Suppressor macrophage treated with lipopolysaccharide for 1 hour (primary cell): ENCODE measurements at regions not wholly inside any gene's neighbourhood (a gene's known extent, or its start where the extent isn't known, plus 50 kb on each side); places are given as distances from the start of the nearest gene placed in this dataset.
"Not testable (repeated sequence)": the region's sequence is repeated elsewhere in the genome, so short reads cannot be mapped to it uniquely, and the experiment has no call there.

Experiments used
- DNase-seq, 3 donors: peaks; one replicate each; pipeline ENCODE4 v3.0.0-alpha.2; 2020 to 2022

GRCh38 chr5:17831279-17831678 is 197.0 kb downstream of the TAF11L14 start:
- no peak for DNase-seq

- no peak for DNase-seq
Measured at GRCh38 chr5:17832949-17833745, 198.9 kb downstream of the TAF11L14 start.

DNA sequence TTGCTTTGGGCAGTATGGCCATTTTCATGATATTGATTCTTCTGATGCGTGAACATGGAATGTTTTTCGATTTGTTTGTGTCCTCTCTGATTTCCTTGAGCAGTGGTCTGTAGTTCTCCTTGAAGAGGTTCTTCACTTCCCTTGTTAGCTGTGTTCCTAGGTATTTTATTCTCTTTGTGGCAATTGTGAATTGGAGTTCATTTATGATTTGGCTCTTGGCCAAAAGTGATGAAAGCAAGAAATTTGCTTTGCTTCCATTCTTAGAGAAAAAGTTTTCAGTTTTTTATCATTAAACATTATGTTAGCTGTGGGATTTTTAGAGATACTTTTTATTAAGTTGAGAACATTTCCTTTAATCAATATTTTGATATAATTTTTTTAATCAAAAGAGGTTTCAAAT is 203.5 kb downstream of the TAF11L14 start:
- DNase-seq: peak in 1 of 3 donors; percentile 14

GRCh38 chr5:17838469-17838868 is 204.2 kb downstream of the TAF11L14 start:
- no peak for DNase-seq

DNA sequence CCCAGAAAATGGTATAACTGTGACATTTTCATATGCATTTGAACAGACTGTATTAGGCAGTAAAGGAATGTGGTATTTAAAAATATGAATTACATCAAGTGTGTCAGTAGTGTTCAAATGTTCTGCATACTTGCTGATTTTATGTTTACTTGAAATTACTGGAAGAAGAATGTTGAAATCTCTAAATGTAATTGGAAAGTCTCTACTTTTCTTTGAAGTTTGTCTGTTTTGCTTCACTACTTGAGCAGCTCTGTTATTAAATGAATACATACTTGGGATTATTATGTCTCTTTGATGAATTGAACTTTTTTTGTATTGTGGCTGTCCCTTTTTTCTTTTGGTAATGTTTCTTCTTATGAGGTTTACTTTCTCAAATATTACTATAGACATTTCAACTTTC is 205.6 kb downstream of the TAF11L14 start:
- DNase-seq: peak in 1 of 3 donors; percentile 8

DNA sequence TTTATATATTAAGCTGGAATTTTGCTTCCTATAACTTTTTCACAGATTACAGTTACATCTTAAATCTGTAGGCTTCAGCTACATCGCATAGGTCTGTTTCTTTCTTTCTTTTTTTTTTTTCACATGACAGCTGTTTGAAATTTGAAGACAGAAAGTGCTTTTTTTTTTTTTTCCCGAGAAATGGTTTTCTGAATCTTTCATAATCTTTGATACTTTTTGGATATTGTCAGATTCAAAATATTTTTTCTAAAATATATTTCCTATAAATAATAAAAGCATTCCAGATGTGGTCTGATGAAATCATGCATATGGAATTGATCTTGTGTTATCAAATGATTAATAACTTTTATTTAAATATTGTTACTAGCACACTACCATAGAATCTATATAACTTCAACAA is 212.2 kb downstream of the TAF11L14 start:
- DNase-seq: no peak

DNA sequence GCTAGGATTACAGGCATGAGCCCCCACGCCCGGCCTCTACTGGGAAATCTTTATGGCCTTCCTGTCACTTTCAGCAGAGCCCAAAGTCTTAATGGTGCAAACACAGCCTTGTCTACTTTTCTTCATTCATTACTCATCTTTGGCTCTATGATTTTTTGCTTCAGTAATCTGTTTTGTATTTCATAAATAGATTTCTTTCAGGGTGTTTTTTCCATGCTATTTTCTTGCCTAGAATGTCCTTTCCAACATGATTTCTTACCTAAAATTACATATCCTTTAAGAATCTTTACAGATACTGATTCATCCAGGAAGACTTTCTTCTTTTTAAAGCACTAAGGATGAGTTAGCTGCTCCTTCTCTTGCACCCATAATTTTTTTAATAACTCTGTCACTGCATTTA is 213.0 kb downstream of the TAF11L14 start:
- no peak for DNase-seq

- DNase-seq: no peak
Measured at GRCh38 chr5:17852111-17852510, 217.9 kb downstream of the TAF11L14 start.

DNA sequence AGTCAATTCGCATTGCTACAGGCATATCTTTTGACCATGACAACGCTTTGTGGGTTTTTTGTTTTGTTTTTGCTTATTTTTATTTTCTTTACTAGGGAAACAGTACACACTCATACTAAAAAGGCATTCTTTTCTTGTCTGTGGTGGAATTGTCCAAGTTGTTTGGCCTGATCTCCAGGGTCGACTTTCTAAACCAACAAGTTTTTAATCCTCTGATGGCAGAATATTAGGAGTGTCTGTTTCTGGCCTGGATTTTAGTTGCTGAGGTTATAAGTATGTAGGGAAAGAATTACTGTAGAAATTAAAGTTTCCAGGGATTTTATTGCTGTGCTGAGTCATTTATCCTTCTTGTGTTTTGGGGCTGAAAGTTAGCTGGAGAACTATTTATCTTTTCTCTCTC is 218.5 kb downstream of the TAF11L14 start:
- DNase-seq: no peak

DNA sequence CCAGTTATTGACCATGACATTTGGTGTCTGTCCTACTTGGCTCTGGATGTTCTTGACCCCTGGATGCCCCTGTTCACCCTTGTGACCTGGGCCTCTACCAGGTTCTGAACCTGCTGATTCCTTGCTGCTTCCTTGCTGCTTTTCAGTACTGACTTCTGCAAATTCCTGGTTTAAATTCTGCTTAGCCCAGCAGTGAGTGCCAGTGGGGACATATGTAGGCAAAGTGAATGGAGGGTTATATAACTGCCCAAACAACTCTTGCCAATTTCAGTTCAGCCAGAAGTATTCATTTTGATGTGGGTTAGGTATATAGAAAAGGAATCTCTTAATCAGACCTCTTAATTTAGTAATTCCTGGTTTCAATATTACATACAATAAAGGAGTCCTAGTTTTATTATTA is 220.6 kb downstream of the TAF11L14 start:
- no peak for DNase-seq

DNA sequence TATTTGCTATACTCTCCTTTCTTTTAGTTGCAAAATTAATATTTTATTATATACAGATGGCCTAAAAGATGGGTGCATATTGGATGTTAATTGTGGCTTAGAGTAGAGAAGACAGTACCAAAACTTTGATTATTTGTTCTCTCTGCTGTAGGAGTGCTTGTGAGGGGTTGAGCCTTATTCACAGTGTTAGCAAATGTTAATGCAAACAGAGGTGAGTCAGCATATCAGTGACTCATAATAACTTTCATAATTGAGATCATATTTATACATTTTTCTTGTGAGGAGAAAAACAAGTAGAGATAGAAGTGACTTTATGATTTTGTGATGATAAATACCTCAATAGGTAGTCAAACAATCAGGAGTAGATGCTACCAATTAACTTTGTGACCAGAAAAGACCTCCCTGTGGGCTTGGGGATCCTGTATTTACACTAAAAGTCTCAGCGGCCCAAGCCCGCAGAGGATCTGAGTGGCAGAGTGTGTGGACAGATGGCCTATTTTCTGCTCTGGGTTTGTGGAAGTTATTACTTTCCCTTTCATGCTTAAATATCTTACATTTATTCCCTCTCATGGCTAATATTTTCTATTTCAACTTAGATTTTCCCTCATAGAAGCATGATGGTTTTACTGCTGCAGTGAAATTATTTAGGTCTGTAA is 226.5 kb downstream of the TAF11L14 start:
- peak in 1 of 3 donors; percentile 19 for DNase-seq

DNA sequence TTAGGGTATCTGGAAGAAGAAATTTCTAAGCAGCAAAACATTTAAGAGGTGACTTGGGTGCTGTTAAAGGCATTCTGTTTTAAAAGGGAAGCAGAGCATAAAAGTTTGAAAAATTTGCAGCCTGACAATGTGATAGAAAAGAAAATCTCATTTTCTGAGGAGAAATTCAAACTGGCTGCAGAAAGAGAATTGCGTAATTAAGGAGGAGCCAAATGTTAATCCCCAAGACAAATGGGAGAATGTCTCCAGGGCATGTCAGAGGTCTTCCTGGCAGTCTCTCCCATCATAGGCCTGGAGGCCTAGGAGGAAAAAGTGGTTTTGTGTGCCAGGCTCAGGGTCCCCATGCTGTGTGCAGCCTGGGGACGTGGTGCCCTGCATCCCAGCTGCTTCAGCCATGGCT is 230.6 kb downstream of the TAF11L14 start:
- DNase-seq: not testable (repeated sequence)

DNA sequence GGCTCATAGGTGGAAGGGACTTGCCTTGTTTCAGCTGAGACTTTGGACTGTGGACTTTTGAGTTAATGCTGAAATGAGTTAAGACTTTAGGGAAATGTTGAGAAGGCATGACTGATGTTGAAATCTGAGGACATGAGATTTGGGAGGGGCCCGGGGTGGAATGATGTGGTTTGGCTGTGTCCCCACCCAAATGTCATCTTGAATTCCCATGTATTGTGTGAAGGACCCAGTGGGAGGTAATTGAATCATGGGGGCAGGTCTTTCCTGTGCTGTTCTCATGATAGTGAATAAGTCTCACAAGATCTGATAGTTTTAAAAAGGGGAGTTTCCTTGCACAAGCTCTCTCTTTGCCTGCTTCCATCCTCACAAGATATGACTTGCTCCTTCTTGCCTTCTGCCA is 231.7 kb downstream of the TAF11L14 start:
- peak in 1 of 3 donors; percentile 3 for DNase-seq

DNA sequence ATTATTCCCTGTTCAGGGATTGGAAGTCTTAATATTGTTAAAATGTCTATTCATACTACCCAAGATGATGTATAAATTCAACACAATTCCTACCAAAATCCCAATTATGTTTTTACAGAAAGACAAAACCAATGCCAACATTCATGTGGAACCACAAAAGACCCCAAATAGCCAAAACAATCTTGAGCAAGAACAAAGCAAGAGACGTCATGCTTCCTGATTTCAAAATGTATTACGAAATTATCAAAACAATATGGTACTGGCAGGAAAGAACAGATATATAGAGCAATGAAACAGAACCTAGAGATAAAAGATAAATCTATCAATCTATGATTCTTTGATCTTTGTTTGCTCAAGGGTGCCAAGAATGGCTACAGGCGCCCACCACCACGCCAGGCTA is 237.9 kb downstream of the TAF11L14 start:
- DNase-seq: no peak

GRCh38 chr5:17878541-17878940 is 244.3 kb downstream of the TAF11L14 start:
- DNase-seq: no peak

DNA sequence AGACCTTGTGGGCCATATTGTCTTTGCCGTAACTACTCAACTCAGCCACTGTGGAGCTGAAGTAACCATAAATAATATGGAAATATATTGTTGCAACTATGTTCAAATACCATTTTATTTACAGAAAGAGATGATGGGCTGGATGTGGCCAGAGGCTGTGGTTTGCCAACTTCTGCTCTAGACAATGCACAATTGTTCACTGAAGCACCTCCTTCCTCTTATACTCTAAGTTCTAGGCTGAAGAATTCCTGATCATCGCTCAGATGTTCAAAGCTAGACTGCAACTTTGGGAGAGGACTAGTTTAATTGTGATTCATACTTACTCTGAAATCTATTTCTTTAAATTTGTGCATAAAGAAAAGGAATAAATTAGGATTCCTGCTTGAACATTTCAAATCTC is 245.0 kb downstream of the TAF11L14 start:
- no peak for DNase-seq

DNA sequence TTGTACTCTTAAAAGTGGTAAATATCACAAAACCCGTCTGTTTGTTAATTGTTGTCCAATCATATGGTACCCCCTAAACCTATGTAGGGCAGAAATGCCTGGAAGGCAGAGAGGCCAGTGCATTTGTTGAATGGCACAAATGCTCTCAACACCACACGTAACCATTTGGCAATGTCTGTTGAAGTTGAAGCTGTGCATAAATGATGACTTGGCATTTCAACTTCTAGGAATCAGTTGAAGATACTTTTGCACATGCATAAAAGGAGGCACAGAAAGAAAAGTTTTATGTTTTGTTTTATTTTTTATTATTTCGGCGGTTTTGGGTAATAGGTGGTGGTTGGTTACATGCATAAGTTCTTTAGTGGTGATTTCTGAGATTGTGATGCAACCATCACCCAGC is 246.6 kb downstream of the TAF11L14 start:
- DNase-seq: no peak

- DNase-seq: no peak
Measured at GRCh38 chr5:17882760-17883488, 248.7 kb downstream of the TAF11L14 start.

DNA sequence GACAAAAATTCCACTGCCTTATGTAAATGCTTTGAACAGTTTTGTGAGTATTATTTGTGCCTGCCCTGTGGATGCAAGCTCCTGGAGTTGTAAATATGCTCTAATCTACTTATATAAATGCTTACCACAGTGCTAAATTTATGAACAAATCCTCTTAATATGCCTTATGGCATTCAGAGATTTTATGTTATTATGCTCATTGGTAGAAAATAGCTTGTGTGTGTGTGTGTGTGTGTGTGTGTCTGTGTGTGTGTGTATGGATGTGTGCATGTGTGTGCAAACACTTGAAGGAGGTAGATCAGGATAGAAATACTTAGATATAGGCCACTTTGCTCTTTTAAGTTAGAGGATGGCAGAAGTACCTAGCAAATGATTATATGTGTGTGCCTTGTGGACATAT is 253.9 kb downstream of the TAF11L14 start:
- no peak for DNase-seq

DNA sequence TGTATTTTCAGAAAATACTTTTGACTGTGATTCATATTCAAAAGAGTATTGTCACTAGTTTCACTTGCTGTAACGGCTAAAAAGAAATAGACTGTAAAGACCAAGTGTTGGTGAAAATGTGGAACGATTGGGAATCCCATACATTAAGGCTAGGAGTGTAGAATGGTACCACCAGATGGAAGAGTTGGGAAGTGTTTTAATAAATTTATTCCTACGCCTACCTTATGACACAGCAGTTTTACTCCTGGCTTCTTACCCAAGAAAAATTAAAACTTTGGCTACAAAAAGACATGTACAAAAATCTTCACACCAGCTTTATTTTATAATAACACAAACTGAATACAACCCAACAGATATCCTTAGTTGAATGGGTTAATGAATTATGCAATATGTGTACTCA is 256.2 kb downstream of the TAF11L14 start:
- DNase-seq: no peak

GRCh38 chr5:17891881-17892280 is 257.6 kb downstream of the TAF11L14 start:
- DNase-seq: no peak

- no peak for DNase-seq
Measured at GRCh38 chr5:17893026-17893635, 258.9 kb downstream of the TAF11L14 start.

DNA sequence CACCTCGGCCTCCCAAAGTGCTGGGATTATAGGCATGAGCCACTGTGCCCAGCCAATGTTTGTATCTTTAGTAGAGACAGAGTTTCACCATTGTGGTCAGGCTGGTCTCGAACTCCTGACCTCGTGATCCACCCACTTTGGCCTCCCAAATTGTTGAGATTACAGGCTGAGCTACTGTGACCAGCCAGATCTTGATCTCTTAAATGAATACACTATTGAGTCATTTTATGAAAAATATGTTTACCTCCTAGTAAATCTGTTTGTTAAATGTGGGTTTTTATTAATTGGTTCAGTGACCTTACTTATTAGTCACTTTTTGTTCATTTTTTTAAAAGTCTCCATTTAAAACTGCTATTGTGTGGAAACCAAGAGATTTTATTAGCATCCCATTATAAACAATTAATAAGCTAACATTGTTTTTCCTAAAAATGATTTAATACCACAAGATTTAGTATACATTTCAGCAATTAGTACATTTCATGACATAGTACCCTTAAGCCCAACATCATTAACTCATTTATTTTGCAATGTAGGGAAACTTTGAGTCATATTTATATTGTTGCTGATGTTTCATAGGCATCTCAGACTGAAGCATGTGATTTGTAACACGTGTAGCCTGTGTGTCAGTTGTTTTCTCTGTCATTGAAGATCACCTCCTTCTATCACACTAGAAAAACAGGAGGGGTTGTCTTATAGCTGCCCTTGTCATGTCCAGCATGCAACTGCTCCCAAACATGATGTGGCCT is 261.2 kb downstream of the TAF11L14 start:
- peak; percentile 5 to 64 (median 41) for DNase-seq
